ENCODE measurements at regions not wholly inside any gene's neighbourhood (a gene's known extent, or its start where the extent isn't known, plus 50 kb on each side); places are given as distances from the start of the nearest gene placed in this dataset.
"Not testable (repeated sequence)": the region's sequence is repeated elsewhere in the genome, so short reads cannot be mapped to it uniquely, and the experiment has no call there.

GRCh38 chr18:44580782-44581181 lies 99.9 kb upstream of the SETBP1 start:
- not testable (repeated sequence) for DNase-seq (ENCODE audit: low read depth in 2 of 2)

- no peak for DNase-seq (ENCODE audit: low read depth in 2 of 2)
Measured at GRCh38 chr18:44582456-44582855, 98.2 kb upstream of the SETBP1 start.

DNA sequence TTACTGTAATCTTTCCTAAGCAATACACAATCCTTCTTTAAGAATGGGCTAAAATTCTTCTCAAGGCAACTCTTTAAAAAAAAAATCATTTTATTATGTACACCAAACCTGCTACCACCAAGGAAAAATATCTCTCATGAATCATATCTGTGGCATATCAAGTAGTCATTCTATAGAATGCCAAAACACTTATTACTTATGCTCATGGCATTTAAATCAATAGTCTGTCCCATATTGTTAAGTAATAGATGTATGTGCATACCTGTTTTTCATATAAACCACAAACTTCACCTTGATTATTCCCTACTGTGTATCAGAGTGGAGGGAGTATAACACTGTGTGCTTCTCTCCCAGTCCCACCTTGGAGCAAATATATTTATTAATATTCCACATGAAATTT lies 95.8 kb upstream of the SETBP1 start:
- no peak for DNase-seq (ENCODE audit: low read depth in 2 of 2)

DNA sequence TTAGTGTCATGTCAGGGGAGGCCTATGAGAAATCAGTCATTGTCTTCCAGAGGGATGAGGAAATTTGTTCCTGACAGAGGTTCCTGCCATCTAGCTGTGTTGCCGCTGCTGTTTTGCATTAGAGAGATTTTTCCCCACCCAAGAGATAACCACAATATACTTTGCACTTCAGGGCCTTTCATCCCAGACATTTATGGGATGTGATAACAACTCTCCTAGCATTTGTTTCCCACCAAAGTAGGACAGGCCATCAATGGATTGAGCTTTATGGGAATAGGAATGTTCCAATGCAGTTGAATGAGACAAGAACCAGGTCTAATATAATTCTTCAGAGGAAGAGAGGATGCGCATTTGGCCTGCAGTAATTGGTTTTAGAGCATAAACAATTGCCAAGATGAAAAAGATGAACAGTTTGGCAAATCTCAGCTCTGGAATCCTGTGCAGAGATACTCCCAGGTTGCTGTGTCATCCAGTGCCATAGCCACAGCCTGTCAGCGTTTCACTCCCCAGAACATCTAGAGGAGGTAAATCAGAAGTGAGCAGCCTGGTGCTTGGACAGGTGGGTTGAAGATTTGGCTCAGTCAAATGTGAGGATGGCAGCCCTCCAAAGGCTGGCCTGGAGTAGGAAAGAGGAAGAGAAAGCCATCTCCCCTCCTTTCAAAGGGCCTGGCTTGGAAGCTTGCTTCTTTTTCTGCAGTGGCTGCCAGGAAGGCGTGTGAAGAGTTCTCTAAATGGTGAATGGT lies 93.7 kb upstream of the SETBP1 start:
- DNase-seq (ENCODE audit: low read depth in 2 of 2), result no peak

DNA sequence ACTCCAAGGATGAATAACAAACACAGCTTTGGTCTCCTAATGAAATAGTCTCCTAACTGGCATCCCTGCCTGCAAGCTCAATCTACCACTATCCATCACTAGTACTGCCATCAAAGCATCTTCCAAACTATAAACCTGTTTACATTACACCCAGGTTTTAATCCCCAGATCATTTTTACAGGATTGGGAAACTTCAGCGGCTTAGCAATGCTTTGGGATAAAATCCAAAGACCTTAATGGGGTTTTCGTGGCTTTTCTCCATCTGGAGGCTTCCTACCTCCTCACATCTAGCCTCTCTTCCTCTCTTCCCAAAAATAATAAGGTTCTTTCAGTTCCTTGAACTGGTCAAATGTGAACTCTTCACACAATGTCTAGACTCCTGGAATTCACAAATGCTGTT lies 92.2 kb upstream of the SETBP1 start:
- DNase-seq (ENCODE audit: low read depth in 2 of 2), result no peak

DNA sequence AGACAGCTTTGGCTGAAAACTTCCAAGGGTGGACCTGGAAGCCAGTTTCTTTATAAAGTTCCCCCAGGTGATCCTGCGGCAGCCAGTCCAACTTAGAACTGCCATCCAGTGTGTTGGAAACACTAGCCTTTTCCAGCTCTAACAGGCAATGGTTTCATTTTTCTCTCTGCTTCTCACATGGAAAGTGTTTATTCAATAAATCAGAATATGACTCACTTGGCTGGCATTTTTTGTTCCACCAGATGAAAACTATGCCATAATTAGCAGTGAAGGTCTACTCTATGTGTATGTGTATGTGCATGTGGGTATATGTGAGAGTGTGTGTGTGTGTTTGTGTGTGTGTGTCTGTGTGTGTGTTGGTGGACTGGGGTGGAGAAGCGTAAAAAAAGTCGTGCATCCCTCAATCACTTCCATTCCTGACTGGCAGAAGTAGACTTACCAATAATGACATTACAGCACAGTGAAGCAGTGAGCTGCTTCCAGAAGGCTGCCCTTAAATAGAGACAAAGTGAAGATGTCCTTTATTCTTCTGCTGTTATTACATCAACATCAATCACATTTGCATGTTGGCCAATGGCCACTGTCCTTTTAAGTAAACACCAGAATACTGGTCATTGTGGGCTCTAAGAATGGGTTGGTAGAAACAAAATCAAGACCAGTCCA lies 90.9 kb upstream of the SETBP1 start:
- DNase-seq (ENCODE audit: low read depth in 2 of 2), result no peak

DNA sequence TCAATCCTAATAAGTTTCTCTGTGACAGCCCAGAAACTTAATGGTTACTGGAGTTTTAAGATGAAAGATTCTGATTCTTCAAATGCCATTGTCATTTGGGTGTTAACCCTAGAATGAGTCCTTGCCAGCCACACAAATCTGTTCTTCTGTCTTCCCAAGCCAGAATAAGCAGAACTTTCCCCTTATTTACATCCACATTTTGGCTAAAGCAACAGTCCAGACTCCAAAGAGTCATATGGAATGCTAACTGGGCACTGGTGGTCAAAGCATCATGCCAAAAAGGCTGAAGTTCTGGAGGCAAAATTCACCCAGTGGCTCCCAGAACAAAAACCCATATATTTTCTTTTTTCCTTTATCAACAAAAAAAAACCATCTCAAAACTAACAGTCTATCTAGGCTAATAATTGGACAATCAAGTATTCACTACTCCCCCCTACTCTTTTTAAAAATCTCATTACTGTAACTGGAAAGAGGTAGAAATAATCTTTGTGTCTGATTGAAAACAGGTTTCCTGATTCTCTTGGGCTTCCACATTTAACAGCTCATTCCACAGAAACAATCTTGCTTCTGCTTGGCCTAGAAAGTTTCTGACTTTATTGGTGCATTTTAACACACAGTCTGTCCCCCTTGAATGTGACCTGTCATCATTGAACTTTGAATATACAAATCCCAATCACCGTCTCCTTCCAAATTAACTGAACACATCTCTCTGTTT lies 89.6 kb upstream of the SETBP1 start:
- no peak for DNase-seq (ENCODE audit: low read depth in 2 of 2)

DNA sequence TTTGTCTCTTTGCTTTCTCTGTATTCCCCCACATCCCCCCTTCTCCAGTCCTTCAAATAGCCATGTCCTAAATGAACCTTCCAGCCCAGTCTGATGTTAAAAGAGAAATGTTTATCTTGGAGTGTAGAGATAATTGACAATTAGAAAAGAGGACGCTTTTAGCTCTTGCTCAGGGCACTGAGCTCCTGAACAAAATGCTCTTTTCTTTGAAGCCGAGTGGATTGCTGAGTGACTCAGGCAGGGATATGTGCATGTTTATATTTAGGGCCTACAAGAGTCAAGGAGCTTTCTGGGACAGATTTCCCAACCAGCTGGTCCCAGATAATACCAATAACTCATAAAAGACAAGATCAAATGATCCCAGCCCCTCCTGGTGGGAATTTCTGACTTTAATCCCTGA lies 88.0 kb upstream of the SETBP1 start:
- DNase-seq (ENCODE audit: low read depth in 2 of 2), result no peak

DNA sequence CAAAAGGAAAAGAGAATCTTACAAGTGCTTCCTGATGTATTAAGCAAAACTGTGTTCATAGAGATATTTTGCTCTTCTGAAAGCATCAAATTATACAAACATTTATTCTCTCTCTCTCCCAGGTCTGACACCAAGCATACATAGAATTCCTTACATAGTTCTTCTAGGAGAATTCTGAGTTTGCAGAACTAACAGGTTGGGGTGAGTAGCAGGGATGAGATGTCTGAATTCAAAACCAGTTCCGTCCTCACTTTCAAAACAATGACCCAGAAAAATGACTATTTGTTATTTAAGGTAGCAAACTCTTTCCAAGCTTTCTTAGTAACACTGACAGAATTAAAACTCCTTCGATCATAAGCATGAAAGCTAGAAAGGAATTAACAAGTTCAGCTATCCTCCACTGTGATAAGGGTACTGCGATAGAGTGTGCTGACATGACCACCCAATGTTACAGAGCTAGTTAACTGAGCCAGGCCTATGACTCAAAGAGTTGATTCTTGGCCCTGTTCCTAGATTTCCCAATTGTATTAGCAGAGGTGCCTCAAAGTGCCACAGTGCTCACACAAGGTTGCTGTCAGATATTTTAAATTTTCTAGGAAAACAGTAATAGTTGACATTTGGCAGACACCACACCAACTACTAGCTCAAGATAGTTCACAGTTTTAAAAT lies 85.8 kb upstream of the SETBP1 start:
- DNase-seq (ENCODE audit: low read depth in 2 of 2), result no peak

- DNase-seq (ENCODE audit: low read depth in 2 of 2), result no peak
Measured at GRCh38 chr18:44597797-44598196, 82.9 kb upstream of the SETBP1 start.

GRCh38 chr18:44598514-44598913 lies 82.2 kb upstream of the SETBP1 start:
- no peak for DNase-seq (ENCODE audit: low read depth in 2 of 2)

DNA sequence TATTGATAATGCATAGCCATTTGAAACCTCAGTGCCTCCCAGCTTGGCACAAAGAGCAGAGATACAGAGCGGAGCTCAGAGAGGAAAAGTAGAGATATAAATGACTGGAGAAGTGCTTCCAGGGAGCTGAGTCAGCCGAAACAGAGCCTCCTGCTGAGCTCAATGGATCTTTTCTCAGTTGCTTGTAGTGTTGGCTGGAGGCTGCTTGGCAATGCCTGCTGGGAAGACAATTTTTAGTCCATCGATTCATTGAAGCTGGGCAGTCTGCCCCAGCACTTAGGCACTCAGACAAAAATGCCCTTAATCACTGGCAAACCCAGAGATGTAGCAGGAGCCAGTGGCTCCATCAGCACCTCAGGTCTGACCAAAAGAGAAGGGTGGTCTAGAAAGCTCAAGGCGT lies 81.3 kb upstream of the SETBP1 start:
- no peak for DNase-seq (ENCODE audit: low read depth in 2 of 2)

GRCh38 chr18:44601447-44601846 lies 79.2 kb upstream of the SETBP1 start:
- no peak for DNase-seq (ENCODE audit: low read depth in 2 of 2)

- DNase-seq (ENCODE audit: low read depth in 2 of 2), result no peak
Measured at GRCh38 chr18:44602380-44602779, 78.3 kb upstream of the SETBP1 start.

DNA sequence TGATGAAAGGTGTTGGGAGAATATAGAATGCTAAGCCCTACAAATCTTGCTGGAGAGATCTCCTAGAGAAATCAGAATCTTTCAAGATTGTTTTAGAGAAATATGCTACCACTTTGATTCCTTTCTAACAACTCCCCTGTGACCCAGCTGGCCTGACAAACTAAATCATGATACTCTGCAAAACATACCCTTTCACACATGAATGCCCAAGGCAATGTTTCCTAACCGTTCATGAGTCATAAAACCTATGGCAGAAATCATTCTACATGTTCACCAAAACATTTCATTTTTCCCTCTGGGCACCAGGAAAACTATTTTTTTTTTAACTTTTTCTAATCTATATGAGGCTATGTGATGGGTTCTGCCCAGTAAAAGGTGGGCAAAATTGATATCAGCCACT lies 77.8 kb upstream of the SETBP1 start:
- DNase-seq (ENCODE audit: low read depth in 2 of 2), result no peak

DNA sequence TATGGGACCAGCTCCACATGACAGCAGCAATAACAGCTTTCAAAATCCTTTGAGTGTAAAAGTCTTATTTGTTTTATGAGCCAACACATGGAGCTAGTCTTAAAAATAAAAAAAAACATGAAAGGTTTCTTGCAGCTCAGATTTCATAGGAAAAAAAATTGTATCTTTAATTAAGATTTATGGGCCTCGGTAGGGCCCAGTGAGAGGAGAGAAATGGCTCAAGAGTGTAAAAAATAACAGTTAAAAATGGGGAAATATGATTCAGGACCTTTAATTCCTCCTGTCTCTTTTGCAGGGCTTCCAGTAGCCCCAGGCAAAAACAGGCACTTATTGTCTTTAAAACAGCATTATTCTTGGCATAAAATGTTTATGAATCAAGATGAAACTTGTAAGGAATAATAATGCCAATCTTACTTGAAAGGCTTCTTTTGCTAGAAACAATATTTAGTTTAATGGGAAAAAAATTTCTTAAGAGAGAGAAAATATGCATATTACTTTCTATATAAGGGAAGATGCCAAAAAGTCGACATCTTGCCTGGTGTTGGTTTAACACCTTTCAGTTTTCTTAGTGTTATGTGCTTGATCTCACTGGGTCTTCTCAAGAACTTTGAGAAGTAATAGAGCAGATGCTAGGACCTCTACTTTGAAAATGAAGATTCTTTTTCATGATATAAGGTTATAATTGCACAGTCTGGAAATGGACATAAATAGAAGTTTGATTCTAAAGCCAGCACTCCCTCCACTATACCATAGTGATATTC lies 71.3 kb upstream of the SETBP1 start:
- DNase-seq (ENCODE audit: low read depth in 2 of 2), result no peak

- no peak for DNase-seq (ENCODE audit: low read depth in 2 of 2)
Measured at GRCh38 chr18:44620812-44621211, 59.9 kb upstream of the SETBP1 start.

DNA sequence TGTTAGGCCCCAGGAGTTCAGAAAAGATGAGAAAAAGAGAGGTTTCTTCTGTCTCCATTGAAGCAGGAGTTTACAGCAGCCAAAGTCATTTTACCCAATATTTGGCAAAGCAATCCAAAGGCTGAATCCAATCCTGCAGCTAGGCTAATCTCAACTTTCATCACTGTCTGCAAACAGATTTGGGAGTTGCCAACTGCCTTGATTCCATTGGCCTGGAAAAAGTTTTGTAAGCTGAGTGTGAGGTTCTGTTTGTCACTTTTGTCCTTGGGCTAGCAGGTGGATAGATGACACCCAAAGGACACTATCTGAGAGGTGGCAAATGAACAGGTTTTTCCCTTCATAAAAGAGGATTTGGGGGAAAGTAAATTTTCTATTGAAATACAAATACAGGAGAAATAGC lies 56.6 kb upstream of the SETBP1 start:
- no peak for DNase-seq (ENCODE audit: low read depth in 2 of 2)

DNA sequence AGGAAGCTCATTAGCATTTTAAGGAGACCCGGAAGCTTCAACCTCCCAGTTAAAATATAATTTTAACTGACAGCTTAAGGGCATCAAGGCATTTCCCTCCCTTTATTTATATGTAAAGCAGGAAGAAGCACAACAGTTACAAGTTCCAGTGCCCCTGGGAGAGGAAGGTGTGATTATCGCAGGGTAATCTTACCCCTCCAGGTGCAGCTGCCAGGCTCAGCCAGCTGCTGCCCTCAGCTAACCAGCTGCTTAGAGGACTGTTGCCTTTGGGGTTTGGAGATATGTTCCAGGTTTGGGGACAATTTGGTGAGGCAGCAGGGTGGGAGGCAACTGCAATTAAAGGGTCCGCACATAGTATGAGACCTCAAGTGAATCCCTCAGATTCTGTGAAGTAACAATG lies 55.3 kb upstream of the SETBP1 start:
- DNase-seq (ENCODE audit: low read depth in 2 of 2), result no peak

GRCh38 chr18:44626236-44626635 lies 54.5 kb upstream of the SETBP1 start:
- no peak for DNase-seq (ENCODE audit: low read depth in 2 of 2)

DNA sequence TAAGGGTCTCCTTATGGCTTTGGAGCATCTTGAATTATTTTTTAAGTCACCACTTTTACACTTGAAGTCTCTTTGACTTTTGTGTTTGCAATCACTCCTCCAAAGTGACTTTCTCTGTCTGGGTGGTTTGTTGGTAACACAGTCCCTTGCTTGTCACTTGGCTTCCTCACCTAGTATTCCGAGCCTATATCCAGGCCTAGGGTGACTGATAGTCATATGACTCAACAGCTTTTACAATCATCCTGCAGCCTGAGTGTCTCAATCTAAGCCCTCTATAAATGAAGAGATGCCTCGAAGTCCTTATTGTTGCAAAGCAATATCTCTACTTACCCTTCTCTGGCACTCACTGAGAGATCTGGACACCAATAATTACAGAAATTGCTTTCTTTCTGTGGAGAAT lies 53.9 kb upstream of the SETBP1 start:
- DNase-seq (ENCODE audit: low read depth in 2 of 2), result no peak

DNA sequence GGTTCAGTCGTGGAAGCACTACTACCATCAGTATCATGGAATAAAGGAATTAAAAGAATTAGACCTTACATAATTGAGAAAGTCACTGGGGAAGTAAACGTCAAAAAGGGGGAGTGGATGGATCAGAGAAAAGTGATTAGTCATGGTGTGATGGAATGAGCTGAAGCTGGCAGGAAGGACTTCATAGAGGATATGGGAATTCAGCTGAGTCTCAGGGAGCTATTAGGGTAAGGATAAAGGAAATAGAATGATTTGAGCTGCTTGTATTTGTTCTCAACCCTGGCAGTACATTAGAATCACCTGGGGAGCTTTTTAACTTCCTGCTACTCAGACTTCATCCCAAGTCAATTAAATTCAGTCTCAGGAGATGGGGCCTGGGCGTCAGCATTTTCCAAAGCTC lies 53.4 kb upstream of the SETBP1 start:
- DNase-seq (ENCODE audit: low read depth in 2 of 2), result no peak
